Lung (tissue), 11 donors: ENCODE measurements at regions not wholly inside any gene's neighbourhood (a gene's known extent, or its start where the extent isn't known, plus 50 kb on each side); places are given as distances from the start of the nearest gene placed in this dataset.

Source experiments
- ATAC-seq: fragments of 200-7000 bp; cut with Tn5 transposase; one replicate; pipeline ENCODE4 v1.9.1; 2020; ENCODE audit warnings: moderate number of reproducible peaks; ENCODE audit not compliant: insufficient read depth, low FRiP score
- DNase-seq, 3 donors: peaks; one replicate each; pipeline ENCODE4 v3.0.0-alpha.2; 2013 to 2017
- H3K27ac ChIP-seq, 2 donors: one replicate each; pipeline ENCODE4 v1.5.1; 2013; ENCODE audit warnings: mild to moderate bottlenecking in 2 of 2, moderate library complexity in 2 of 2, control low read depth in 1 of 2, inconsistent platforms in 1 of 2, low read depth in 1 of 2, low read length in 1 of 2
- H3K27me3 ChIP-seq, 3 donors: one replicate each; pipeline ENCODE4 v1.5.1; 2013; ENCODE audit warnings: low read length in 2 of 3; ENCODE audit not compliant: control insufficient read depth in 3 of 3, insufficient read depth in 3 of 3
- H3K36me3 ChIP-seq, 4 donors: one replicate each; pipeline ENCODE4 v1.5.1; 2013; ENCODE audit warnings: low read length in 4 of 4, mild to moderate bottlenecking in 1 of 4, moderate library complexity in 1 of 4; ENCODE audit not compliant: control insufficient read depth in 4 of 4, insufficient read depth in 4 of 4
- H3K4me1 ChIP-seq, 5 donors: one replicate each; pipeline ENCODE4 v1.5.1; 2013; ENCODE audit warnings: low read length in 5 of 5, mild to moderate bottlenecking in 2 of 5, moderate library complexity in 1 of 5; ENCODE audit not compliant: control insufficient read depth in 5 of 5, insufficient read depth in 5 of 5
- H3K4me3 ChIP-seq: one replicate; pipeline ENCODE4 v1.5.1; 2013; ENCODE audit warnings: mild to moderate bottlenecking, control low read depth, moderate library complexity
- H3K9ac ChIP-seq, 2 donors: one replicate each; pipeline ENCODE4 v1.5.1; 2013; ENCODE audit warnings: low read length in 2 of 2, control low read depth in 1 of 2; ENCODE audit not compliant: insufficient read depth in 1 of 2
- H3K9me3 ChIP-seq, 4 donors: one replicate each; pipeline ENCODE4 v1.5.1; 2013; ENCODE audit warnings: low read length in 3 of 4, mild to moderate bottlenecking in 1 of 4, moderate library complexity in 1 of 4; ENCODE audit not compliant: control insufficient read depth in 4 of 4, insufficient read depth in 3 of 4
- CTCF ChIP-seq: IDR thresholded peaks from 2 replicates; pipeline ENCODE4 v1.5.1; 2012; ENCODE audit warnings: mild to moderate bottlenecking; ENCODE audit errors: control extremely low read depth, extremely low read depth
- WGBS, 2 donors: extraction: QIAGEN DNeasy Blood & Tissue Kit; methylation state at CpG; one replicate each; pipeline ENCODE4 v1.1.7; 2013; 5-methylcytosine and 5-hydroxymethylcytosine counted together
- donor health status: control.
- donor health status: control.
- donor health status: Bipolar disorder and iron deficiency.
- donor health status: healthy.
- donor health status: DM: yes; HTN: yes; CAD: no.

DNA sequence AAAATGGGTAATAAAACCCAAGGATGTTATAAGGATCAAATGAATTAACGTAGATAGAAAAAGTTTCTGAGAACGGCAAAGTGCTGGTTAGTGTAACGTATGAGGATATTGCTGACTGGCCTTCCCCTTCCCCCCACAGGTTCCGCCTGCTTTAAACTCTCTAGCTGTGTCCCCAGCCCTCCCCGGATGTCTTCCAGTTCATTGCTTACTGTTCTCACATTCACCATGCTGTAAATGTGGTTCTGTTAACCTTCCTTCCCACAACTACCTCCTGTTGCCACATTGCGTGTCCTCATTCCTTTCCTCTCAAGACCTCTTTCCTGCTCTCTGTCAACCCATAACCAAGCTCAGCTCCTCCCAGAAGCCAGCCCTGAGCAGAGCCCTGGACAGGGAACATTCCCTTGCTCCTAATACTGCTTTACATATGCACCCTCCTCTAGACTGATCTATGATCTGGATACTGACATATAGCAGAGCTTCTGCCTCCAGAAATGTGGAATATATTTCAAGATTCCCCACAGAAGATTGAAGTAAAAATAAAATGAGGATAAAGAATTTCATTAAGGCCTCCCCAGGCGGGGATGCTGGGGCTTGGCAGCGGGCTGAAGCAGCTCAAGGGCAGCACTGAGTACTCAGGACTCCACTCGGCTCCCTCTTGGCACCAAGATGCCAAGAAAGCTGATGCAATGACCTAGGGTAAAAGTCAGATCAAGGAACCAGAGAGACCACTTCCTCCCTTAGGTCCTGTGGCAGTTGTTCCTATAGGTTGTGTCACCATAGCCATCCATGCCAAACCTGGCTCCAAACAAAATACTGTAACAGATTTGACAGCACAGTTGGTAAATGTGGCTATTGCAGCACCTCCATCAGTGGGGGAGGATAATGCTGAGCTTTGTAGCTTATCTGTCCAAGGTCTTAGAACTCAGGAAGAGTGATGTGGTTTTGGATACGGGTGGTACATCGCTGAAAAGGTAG lies 136.4 kb upstream of the PIK3C3 start:
- Histone ChIP-seq H3K27me3 (no peaks in the 10 kb centered on the region), H3K27ac (no peak overlapping the region), H3K4me3 (no peak overlapping the region), H3K4me1 (no peaks in the 10 kb centered on the region), H3K9me3 (no peaks in the 10 kb centered on the region), H3K36me3 (no peaks in the 10 kb centered on the region), H3K9ac (no peak overlapping the region)
- 83% methylated on average over 11 of the region's 11 CpGs for WGBS, 2 donors
- DNase-seq (no peak), ATAC-seq (no peak)
- TF ChIP-seq CTCF: no peak

DNA sequence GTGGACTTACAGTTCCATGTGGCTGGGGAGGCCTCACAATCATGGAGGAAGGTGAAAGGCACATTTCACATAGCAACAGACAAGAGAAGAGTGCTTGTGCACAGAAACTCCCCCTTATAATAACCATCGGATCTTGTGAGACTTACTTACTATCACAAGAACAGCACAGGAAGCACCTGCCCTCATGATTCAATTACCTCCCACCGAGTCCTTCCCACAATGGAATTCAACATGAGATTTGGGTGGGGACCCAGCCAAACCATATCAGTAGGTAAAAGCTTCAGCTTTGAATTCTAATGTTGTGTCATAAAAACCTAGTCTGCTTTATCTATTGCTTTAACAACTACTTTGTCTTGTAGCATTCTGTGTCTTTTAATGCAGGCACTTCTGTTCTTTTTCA lies 140.4 kb upstream of the PIK3C3 start:
- Histone ChIP-seq H3K9ac (no peak overlapping the region), H3K4me1 (no peaks in the 10 kb centered on the region), H3K9me3 (peaks cover 0 to 4% (median 0%) of the 10 kb centered on the region in 4 donors), H3K36me3 (no peaks in the 10 kb centered on the region), H3K27me3 (no peaks in the 10 kb centered on the region), H3K4me3 (no peak overlapping the region), H3K27ac (no peak overlapping the region)
- ATAC-seq: no peak
- no peak for TF ChIP-seq CTCF
- 64 to 66% methylated on average over 2 of the region's 2 CpGs for WGBS, 2 donors
- no peak for DNase-seq

DNA sequence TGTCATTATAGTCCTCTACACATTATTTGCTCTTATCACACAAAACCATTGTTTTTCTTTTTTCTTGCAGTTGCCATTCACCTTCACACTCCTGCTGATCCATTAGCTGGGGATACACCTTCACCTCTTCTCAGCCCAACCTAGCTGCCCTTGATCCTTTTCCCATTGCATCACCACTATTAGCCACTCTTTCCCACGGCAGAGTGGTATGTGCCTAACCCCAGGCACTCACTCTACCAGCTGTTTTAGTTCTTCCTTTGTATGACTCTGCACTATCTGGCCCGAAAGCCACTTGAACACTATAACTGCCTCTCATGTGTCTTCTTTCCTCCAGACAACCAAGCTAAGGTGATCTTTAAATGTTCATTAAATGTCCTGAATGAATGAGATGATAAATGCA lies 145.4 kb upstream of the PIK3C3 start:
- Histone ChIP-seq H3K27ac (no peak overlapping the region), H3K36me3 (no peaks in the 10 kb centered on the region), H3K27me3 (no peaks in the 10 kb centered on the region), H3K4me1 (no peaks in the 10 kb centered on the region), H3K4me3 (no peak overlapping the region), H3K9ac (no peak overlapping the region), H3K9me3 (peaks cover 0 to 4% (median 0%) of the 10 kb centered on the region in 4 donors)
- no peak for TF ChIP-seq CTCF
- ATAC-seq (no peak), DNase-seq (no peak)
- 33 to 47% methylated on average over 2 of the region's 2 CpGs for WGBS, 2 donors
